ENCODE measurements at regions not wholly inside any gene's neighbourhood (a gene's known extent, or its start where the extent isn't known, plus 50 kb on each side); places are given as distances from the start of the nearest gene placed in this dataset.
A peak's percentile ranks its signal among the peaks of the same experiment; 100 is the strongest.

DNA sequence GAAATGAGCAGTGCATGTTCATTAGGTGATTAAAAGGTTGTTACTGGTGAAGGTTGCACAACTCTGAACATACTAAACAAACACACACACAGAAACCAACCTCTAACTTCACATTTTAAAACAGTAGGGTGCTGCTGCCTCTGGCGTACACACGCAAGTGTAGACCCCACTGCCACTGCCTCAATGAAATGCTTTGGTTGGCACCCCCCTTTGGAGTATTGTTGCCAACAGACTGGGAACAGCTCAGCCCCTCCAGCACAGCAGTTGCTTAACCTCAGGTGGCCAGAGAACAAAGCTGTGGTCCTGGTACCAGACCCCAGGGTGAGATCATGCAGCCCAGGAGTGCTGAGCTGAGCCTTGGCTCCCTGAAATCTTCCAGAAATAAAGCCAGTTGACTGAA, 138.6 kb downstream of the TMEM18 start:
- Mint-ChIP-seq H3K4me1 (ENCODE audit: low read depth) (no peaks in the 10 kb centered on the region), H3K4me3 (no peak overlapping the region), H3K27me3 (ENCODE audit: insufficient read depth) (no peaks in the 10 kb centered on the region), H3K9me3 (peaks cover 20% of the 10 kb centered on the region), H3K36me3 (ENCODE audit: low read depth) (no peaks in the 10 kb centered on the region), H3K27ac (no peak overlapping the region)
- no peak for DNase-seq
- TF ChIP-seq, protein P1, sequence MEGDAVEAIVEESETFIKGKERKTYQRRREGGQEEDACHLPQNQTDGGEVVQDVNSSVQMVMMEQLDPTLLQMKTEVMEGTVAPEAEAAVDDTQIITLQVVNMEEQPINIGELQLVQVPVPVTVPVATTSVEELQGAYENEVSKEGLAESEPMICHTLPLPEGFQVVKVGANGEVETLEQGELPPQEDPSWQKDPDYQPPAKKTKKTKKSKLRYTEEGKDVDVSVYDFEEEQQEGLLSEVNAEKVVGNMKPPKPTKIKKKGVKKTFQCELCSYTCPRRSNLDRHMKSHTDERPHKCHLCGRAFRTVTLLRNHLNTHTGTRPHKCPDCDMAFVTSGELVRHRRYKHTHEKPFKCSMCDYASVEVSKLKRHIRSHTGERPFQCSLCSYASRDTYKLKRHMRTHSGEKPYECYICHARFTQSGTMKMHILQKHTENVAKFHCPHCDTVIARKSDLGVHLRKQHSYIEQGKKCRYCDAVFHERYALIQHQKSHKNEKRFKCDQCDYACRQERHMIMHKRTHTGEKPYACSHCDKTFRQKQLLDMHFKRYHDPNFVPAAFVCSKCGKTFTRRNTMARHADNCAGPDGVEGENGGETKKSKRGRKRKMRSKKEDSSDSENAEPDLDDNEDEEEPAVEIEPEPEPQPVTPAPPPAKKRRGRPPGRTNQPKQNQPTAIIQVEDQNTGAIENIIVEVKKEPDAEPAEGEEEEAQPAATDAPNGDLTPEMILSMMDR (IDR thresholded peaks at IDR 0.05): no peak

DNA sequence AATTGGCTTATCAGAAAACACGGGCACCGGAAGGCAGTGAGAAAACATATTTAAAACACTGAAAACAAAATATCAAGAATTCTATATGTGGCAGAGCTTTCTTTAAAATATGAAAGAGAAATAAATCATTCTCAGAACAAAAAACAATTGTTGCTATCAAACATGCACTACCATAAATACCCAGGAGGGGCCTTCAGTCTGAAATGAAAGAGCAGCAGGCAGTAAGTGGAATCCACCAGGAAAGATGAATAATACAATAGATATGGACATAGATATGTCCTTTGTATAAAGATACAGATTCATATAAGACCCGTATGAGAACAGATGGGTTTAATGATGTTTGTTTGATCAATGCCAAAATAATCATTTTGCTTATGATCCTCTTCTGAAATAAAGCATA, 142.0 kb downstream of the TMEM18 start:
- DNase-seq: peak; percentile 9
- Mint-ChIP-seq H3K36me3 (ENCODE audit: low read depth) (no peaks in the 10 kb centered on the region), H3K4me1 (ENCODE audit: low read depth) (no peaks in the 10 kb centered on the region), H3K4me3 (no peak overlapping the region), H3K9me3 (peaks cover 16% of the 10 kb centered on the region), H3K27ac (no peak overlapping the region), H3K27me3 (ENCODE audit: insufficient read depth) (no peaks in the 10 kb centered on the region)
- TF ChIP-seq, protein P1 (IDR thresholded peaks at IDR 0.05): peak; percentile 66

DNA sequence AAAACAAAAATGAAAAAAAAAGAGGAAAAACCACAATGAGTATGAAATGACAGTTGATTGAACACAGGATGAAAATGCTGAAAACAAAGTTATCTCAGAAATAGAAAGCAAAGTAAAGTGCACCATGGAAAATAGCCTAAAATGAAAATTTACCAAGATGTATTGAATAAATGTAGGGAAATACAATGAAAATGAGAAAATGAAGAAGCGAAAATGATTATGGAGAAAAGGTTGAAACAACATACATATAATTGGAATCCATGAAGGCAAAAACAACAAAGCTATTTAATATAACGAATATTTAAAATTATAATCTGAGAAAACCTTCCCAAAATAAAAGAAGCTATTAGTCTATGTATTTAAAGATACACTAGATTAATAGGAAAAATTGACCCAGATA, 147.4 kb downstream of the TMEM18 start:
- TF ChIP-seq, protein P1 (IDR thresholded peaks at IDR 0.05): no peak
- Mint-ChIP-seq H3K27ac (no peak overlapping the region), H3K4me1 (ENCODE audit: low read depth) (no peaks in the 10 kb centered on the region), H3K27me3 (ENCODE audit: insufficient read depth) (no peaks in the 10 kb centered on the region; the same call in 1 of the 2 replicates), H3K4me3 (no peak overlapping the region), H3K36me3 (ENCODE audit: low read depth) (no peaks in the 10 kb centered on the region), H3K9me3 (peaks cover 15% of the 10 kb centered on the region)
- no peak for DNase-seq

DNA sequence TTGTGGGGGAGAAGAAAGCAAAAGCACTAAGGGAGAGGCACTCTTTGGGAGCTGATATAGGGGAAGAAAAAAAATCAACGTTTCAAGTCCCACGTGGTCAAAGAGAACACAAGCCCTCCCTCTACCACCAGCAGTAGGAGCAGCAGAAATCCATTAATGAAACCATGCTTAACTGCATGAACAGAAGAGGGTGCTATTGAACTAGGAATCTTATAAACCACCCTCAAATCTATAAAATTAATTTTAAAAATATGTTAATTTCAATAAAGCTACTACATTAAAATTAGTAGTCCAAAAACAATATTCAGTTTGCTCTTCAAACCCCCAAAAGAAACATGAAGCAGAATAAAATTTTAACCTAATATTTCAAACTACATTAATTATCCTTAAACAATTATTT, 147.8 kb downstream of the TMEM18 start:
- no peaks in the 10 kb centered on the region; the same call in 1 of the 2 replicates for H3K27me3 Mint-ChIP-seq (ENCODE audit: insufficient read depth)
- no peaks in the 10 kb centered on the region for H3K4me1 Mint-ChIP-seq (ENCODE audit: low read depth)
- TF ChIP-seq, protein P1 (IDR thresholded peaks at IDR 0.05): peak; percentile 67
- H3K4me3 Mint-ChIP-seq: no peak overlapping the region
- no peaks in the 10 kb centered on the region for H3K36me3 Mint-ChIP-seq (ENCODE audit: low read depth)
- H3K9me3 Mint-ChIP-seq: peaks cover 13% of the 10 kb centered on the region
- peak; percentile 18 for DNase-seq
- H3K27ac Mint-ChIP-seq: no peak overlapping the region

DNA sequence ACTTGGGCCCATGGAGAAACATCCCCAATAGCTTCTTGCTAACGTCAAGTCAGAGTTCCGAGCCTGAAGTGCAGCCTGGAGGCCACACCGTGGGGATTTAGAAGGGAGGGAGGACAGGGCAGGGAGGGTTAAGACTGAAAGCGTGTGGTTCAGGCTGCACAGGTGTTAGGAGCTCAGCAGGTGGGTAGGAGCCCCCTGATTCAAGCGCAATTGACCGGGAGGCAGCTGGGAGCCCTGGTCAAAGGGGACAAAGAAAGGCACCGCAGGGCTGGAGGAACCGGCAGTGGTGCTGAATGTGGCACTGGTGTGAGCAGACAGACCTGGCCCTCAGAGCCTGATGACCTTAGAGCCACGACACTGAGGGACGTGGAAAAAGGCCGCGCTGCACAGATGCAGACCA, 149.6 kb downstream of the TMEM18 start:
- TF ChIP-seq, protein P1 (IDR thresholded peaks at IDR 0.05): no peak
- H3K27ac Mint-ChIP-seq: no peak overlapping the region

DNA sequence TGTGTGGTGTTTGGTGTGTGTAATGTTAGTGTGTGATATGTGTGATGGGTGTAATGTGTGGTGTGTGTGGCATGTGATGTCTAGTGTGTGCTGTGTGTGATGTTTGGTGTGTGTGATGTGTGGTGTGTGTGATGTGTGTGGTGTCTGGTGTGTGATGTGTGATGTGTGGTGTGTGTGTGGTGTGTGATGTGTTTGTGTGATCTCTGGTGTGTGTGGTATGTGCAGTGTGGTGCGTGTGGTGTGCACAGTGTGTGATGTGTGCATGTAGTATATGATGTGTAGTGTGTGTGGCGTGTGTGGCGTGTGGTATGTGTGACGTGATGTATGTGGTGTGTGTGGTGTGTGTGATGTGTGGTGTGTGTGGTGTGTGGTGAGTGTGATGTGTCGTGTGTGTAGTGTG, 150.3 kb downstream of the TMEM18 start:
- no peak overlapping the region for H3K4me3 Mint-ChIP-seq
- TF ChIP-seq, protein P1 (IDR thresholded peaks at IDR 0.05): no peak

More for the DNA sequence above, 149.6 kb downstream of the TMEM18 start:
- Mint-ChIP-seq H3K4me3 (no peak overlapping the region), H3K27me3 (ENCODE audit: insufficient read depth) (no peaks in the 10 kb centered on the region; the same call in 1 of the 2 replicates), H3K36me3 (ENCODE audit: low read depth) (no peaks in the 10 kb centered on the region), H3K4me1 (ENCODE audit: low read depth) (no peaks in the 10 kb centered on the region), H3K9me3 (peaks cover 19% of the 10 kb centered on the region)
- no peak for DNase-seq

More for the DNA sequence above, 150.3 kb downstream of the TMEM18 start:
- Mint-ChIP-seq H3K27me3 (ENCODE audit: insufficient read depth) (no peaks in the 10 kb centered on the region; the same call in 1 of the 2 replicates), H3K4me1 (ENCODE audit: low read depth) (no peaks in the 10 kb centered on the region), H3K36me3 (ENCODE audit: low read depth) (no peaks in the 10 kb centered on the region), H3K27ac (no peak overlapping the region), H3K9me3 (peaks cover 25% of the 10 kb centered on the region)
- DNase-seq: no peak

All from HFFc6 (cell line).